Naive thymus-derived CD4-positive, alpha-beta T cell (primary cell): ENCODE measurements at regions not wholly inside any gene's neighbourhood (a gene's known extent, or its start where the extent isn't known, plus 50 kb on each side); places are given as distances from the start of the nearest gene placed in this dataset.
"Not testable (repeated sequence)": the region's sequence is repeated elsewhere in the genome, so short reads cannot be mapped to it uniquely, and the experiment has no call there.

Source experiments
- ATAC-seq: fragments of 150-1000 bp; cut with Tn5 transposase; 2 replicates; pipeline ENCODE4 v1.10.0; 2021; ENCODE audit warnings: mild to moderate bottlenecking, moderate library complexity
- CTCF ChIA-PET: fragments of 350-600 bp; sonication (Branson Sonifier 250); formaldehyde crosslinking; loops from one replicate; lab custom pipeline; 2021; ENCODE audit warnings: antibody characterized with exemption; lab: Charles Lee
- POLR2A ChIA-PET: fragments of 350-600 bp; sonication (Branson Sonifier 250); formaldehyde crosslinking; loops from one replicate; lab custom pipeline; 2021; ENCODE audit warnings: antibody characterized with exemption, inconsistent platforms; lab: Charles Lee
- DNase-seq, 9 donors: peaks; one replicate each; pipeline versions ENCODE4 v3.0.0 to v3.0.0-alpha.2; 2020 to 2022; ENCODE audit warnings: mixed read lengths in 1 of 9
- H3K27ac ChIP-seq: one replicate; pipeline ENCODE4 v1.7.0; 2013; ENCODE audit warnings: mild to moderate bottlenecking, low read depth, low read length, moderate library complexity
- H3K27me3 ChIP-seq, 2 donors: one replicate each; pipeline ENCODE4 v1.7.0; 2013; ENCODE audit warnings: low read length in 2 of 2, mild to moderate bottlenecking in 2 of 2, moderate library complexity in 2 of 2; ENCODE audit not compliant: control insufficient read depth in 2 of 2, insufficient read depth in 2 of 2
- H3K36me3 ChIP-seq, 3 experiments: 1 replicate in 2 of 3; 2 replicates in 1 of 3; pipeline ENCODE4 v1.7.0; 2013; ENCODE audit warnings: low read length in 3 of 3, mild to moderate bottlenecking in 3 of 3, moderate library complexity in 1 of 3; ENCODE audit not compliant: insufficient read depth in 3 of 3, control insufficient read depth in 2 of 3
- H3K4me1 ChIP-seq, 2 donors: one replicate each; pipeline ENCODE4 v1.7.0; 2013; ENCODE audit warnings: low read length in 2 of 2, mild to moderate bottlenecking in 2 of 2, moderate library complexity in 1 of 2; ENCODE audit not compliant: control insufficient read depth in 2 of 2, insufficient read depth in 2 of 2
- H3K4me3 ChIP-seq: 2 replicates; pipeline ENCODE4 v1.7.0; 2013; ENCODE audit warnings: mild to moderate bottlenecking, low read length
- H3K9me3 ChIP-seq, 3 experiments: 1 replicate in 2 of 3; 2 replicates in 1 of 3; pipeline ENCODE4 v1.7.0; 2013; ENCODE audit warnings: low read length in 3 of 3; ENCODE audit not compliant: control insufficient read depth in 2 of 3
- H3K27ac Mint-ChIP-seq, 9 donors: one replicate each; pipeline ENCODE4 v1.8.0; 2020 to 2022; ENCODE audit warnings: mixed read lengths in 9 of 9, mild to moderate bottlenecking in 8 of 9, moderate library complexity in 5 of 9, inconsistent platforms in 2 of 9
- H3K27me3 Mint-ChIP-seq, 5 donors: one replicate each; pipeline ENCODE4 v1.8.0; 2021 to 2022; ENCODE audit warnings: mixed read lengths in 5 of 5, mild to moderate bottlenecking in 1 of 5
- H3K36me3 Mint-ChIP-seq, 5 donors: one replicate each; pipeline ENCODE4 v1.8.0; 2020 to 2022; ENCODE audit warnings: mixed read lengths in 5 of 5, mild to moderate bottlenecking in 3 of 5, inconsistent platforms in 1 of 5
- H3K4me1 Mint-ChIP-seq, 7 donors: one replicate each; pipeline ENCODE4 v1.8.0; 2020 to 2022; ENCODE audit warnings: mixed read lengths in 7 of 7, mild to moderate bottlenecking in 3 of 7, inconsistent platforms in 1 of 7
- H3K4me3 Mint-ChIP-seq, 10 donors: one replicate each; pipeline ENCODE4 v1.8.0; 2020 to 2022; ENCODE audit warnings: mild to moderate bottlenecking in 10 of 10, mixed read lengths in 10 of 10, moderate library complexity in 6 of 10, inconsistent platforms in 2 of 10
- H3K9me3 Mint-ChIP-seq, 11 donors: one replicate each; pipeline ENCODE4 v1.8.0; 2020 to 2022; ENCODE audit warnings: mixed read lengths in 11 of 11, mild to moderate bottlenecking in 4 of 11, inconsistent platforms in 1 of 11, moderate library complexity in 1 of 11
- intact Hi-C, 2 donors: fragments of 100-400 bp; cut with micrococcal nuclease; formaldehyde crosslinking; loops; one replicate each; pipeline ENCODE4 v1.15.1; 2023

GRCh38 chr12:111258081-111258480 is 110.8 kb downstream of the PHETA1 start:
- H3K4me1 ChIP-seq, DNase-seq, intact Hi-C loops, H3K27me3 ChIP-seq, H3K27ac ChIP-seq, ATAC-seq, H3K9me3 Mint-ChIP-seq, POLR2A ChIA-PET, H3K36me3 ChIP-seq, H3K9me3 ChIP-seq, H3K4me3 Mint-ChIP-seq, H3K4me3 ChIP-seq, H3K36me3 Mint-ChIP-seq, H3K4me1 Mint-ChIP-seq: not testable (repeated sequence)
- H3K27ac Mint-ChIP-seq, result peak overlapping the region in 2 of 9 donors; percentile 26 to 38
- CTCF ChIA-PET, result interaction anchor here (0.7 kb wide), 1 partner anchor 1557 kb away, joined by 6 read pairs; no protein-coding TSS in a partner anchor
- peaks cover 0 to 15% (median 0%) of the 10 kb centered on the region in 5 donors for H3K27me3 Mint-ChIP-seq

- DNase-seq, result no peak
- H3K27ac ChIP-seq, result no peak overlapping the region
- H3K27me3 ChIP-seq, result no peaks in the 10 kb centered on the region
- Mint-ChIP-seq H3K9me3 (peaks cover 0 to 1% (median 0%) of the 10 kb centered on the region in 11 donors), H3K4me1 (peaks cover 0 to 5% (median 0%) of the 10 kb centered on the region in 7 donors), H3K4me3 (no peak overlapping the region), H3K36me3 (no peaks in the 10 kb centered on the region), H3K27me3 (peaks cover 0 to 19% (median 3%) of the 10 kb centered on the region in 5 donors), H3K27ac (peak overlapping the region in 3 of 9 donors; percentile 48 to 89 (median 71))
- no peaks in the 10 kb centered on the region for H3K36me3 ChIP-seq
- intact Hi-C loops, result no loop called here
- no peak for ATAC-seq
- no peaks in the 10 kb centered on the region for H3K4me1 ChIP-seq
- no peak overlapping the region for H3K4me3 ChIP-seq
- ChIA-PET POLR2A (no interaction called here), CTCF (no interaction called here)
- H3K9me3 ChIP-seq, result no peaks in the 10 kb centered on the region
Observed at GRCh38 chr12:111257435-111257902, 111.4 kb downstream of the PHETA1 start.

DNA sequence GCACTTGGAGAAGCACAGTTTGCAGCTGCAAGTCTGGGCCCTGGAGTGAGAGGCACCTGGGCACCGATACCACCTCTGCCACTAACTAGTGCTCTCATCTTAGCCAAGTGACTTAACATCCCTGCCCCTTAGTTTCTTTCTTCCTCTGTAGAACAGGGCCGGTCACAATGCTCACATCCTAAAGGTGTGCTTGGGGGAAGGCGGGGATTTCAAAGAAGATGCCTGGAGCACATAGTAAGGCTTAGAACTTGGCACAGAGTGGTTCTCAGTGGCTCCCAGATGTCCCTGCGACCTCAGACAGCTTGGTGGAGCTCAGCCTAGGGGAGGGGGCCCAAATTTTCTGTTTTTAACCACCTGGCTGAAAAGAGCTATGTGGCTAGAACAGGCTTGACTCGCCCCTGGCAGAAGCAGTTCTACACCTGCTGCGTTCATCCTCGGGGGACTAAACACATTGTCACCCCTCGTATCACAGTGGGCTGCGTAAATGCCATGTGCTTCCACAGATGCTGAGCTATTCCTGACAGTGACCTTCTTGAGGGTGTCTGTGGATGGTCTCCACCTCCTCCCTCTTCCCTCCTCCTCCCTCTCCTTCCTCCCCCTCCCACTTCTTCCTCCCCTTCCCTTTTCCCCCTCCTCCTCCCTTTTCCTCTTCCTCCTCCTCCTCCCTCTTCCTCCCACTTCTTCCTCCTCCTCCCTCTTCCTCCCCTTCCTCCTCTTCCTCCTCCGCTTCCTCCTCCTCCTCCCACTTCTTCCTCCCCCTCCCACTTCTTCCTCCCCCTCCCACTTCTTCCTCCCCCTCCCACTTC is 112.1 kb downstream of the PHETA1 start:
- no peak for DNase-seq
- Mint-ChIP-seq H3K9me3 (peaks cover 0 to 1% (median 0%) of the 10 kb centered on the region in 11 donors), H3K36me3 (no peaks in the 10 kb centered on the region), H3K4me1 (peaks cover 0 to 5% (median 0%) of the 10 kb centered on the region in 7 donors), H3K27me3 (peaks cover 0 to 16% (median 4%) of the 10 kb centered on the region in 5 donors), H3K4me3 (no peak overlapping the region), H3K27ac (no peak overlapping the region)
- H3K36me3 ChIP-seq, result no peaks in the 10 kb centered on the region
- no peak overlapping the region for H3K4me3 ChIP-seq
- no peak for ATAC-seq
- no peaks in the 10 kb centered on the region for H3K9me3 ChIP-seq
- intact Hi-C loops, result no loop called here
- ChIA-PET POLR2A (no interaction called here), CTCF (no interaction called here)
- H3K4me1 ChIP-seq, result no peaks in the 10 kb centered on the region
- no peaks in the 10 kb centered on the region for H3K27me3 ChIP-seq
- H3K27ac ChIP-seq, result no peak overlapping the region

DNA sequence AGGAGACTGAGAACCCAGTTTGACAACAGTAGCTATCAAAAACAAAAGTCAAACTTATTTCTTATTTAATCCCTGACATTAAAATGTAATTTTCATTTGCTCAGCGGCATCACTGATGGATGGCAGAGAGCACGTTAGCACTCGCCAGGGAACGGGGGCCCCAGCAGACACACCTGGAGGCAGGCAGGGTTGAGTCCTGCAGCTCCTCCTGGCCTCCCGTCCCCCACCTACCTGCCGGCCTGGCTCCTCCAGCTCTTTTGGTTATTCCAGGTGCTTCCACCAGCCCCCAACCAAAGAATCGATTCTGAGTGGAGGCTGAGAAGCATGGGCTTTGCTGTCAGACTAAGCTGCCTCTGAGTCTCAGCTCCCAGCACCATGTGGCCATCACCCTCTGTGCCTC is 113.6 kb downstream of the PHETA1 start:
- H3K36me3 ChIP-seq, result no peaks in the 10 kb centered on the region
- H3K9me3 Mint-ChIP-seq, result peaks cover 0 to 1% (median 0%) of the 10 kb centered on the region in 11 donors
- peaks cover 0 to 12% (median 4%) of the 10 kb centered on the region in 5 donors for H3K27me3 Mint-ChIP-seq
- no peaks in the 10 kb centered on the region for H3K36me3 Mint-ChIP-seq
- no peak overlapping the region for H3K4me3 Mint-ChIP-seq
- ChIA-PET POLR2A (no interaction called here), CTCF (no interaction called here)
- no peaks in the 10 kb centered on the region for H3K27me3 ChIP-seq
- no peak overlapping the region for H3K27ac Mint-ChIP-seq
- no peaks in the 10 kb centered on the region for H3K9me3 ChIP-seq
- H3K4me1 ChIP-seq, result no peaks in the 10 kb centered on the region
- no peak for ATAC-seq
- no peak overlapping the region for H3K4me3 ChIP-seq
- DNase-seq, result no peak
- peaks cover 0 to 5% (median 0%) of the 10 kb centered on the region in 7 donors for H3K4me1 Mint-ChIP-seq
- no peak overlapping the region for H3K27ac ChIP-seq
- intact Hi-C loops, result no loop called here

GRCh38 chr12:111254106-111254505 is 114.8 kb downstream of the PHETA1 start:
- ATAC-seq, result no peak
- POLR2A ChIA-PET, result no interaction called here

GRCh38 chr12:111253213-111253612 is 115.7 kb downstream of the PHETA1 start:
- Mint-ChIP-seq H3K27me3 (peaks cover 0 to 12% (median 4%) of the 10 kb centered on the region in 5 donors), H3K9me3 (peaks cover 0 to 1% (median 0%) of the 10 kb centered on the region in 11 donors), H3K4me3 (no peak overlapping the region), H3K36me3 (no peaks in the 10 kb centered on the region), H3K4me1 (peaks cover 0 to 5% (median 0%) of the 10 kb centered on the region in 7 donors), H3K27ac (no peak overlapping the region)
- Histone ChIP-seq H3K9me3 (no peaks in the 10 kb centered on the region), H3K27ac (no peak overlapping the region), H3K4me1 (no peaks in the 10 kb centered on the region), H3K4me3 (no peak overlapping the region), H3K36me3 (no peaks in the 10 kb centered on the region), H3K27me3 (no peaks in the 10 kb centered on the region)
- no peak for ATAC-seq
- CTCF ChIA-PET, result no interaction called here
- DNase-seq, result no peak
- intact Hi-C loops, result no loop called here
- POLR2A ChIA-PET, result no interaction called here

More at GRCh38 chr12:111254106-111254505, 114.8 kb downstream of the PHETA1 start:
- Histone ChIP-seq H3K4me1 (no peaks in the 10 kb centered on the region), H3K4me3 (no peak overlapping the region), H3K27ac (no peak overlapping the region), H3K9me3 (no peaks in the 10 kb centered on the region), H3K36me3 (no peaks in the 10 kb centered on the region), H3K27me3 (no peaks in the 10 kb centered on the region)
- H3K27ac Mint-ChIP-seq, result no peak overlapping the region
- CTCF ChIA-PET, result no interaction called here
- H3K4me1 Mint-ChIP-seq, result peaks cover 0 to 5% (median 0%) of the 10 kb centered on the region in 7 donors
- H3K36me3 Mint-ChIP-seq, result no peaks in the 10 kb centered on the region
- no peak overlapping the region for H3K4me3 Mint-ChIP-seq
- H3K27me3 Mint-ChIP-seq, result peaks cover 0 to 12% (median 4%) of the 10 kb centered on the region in 5 donors
- intact Hi-C loops, result no loop called here
- no peak for DNase-seq
- H3K9me3 Mint-ChIP-seq, result peaks cover 0 to 1% (median 0%) of the 10 kb centered on the region in 11 donors
